Small intestine (tissue), 7 donors: ENCODE measurements at regions not wholly inside any gene's neighbourhood (a gene's known extent, or its start where the extent isn't known, plus 50 kb on each side); places are given as distances from the start of the nearest gene placed in this dataset.
A peak's percentile ranks its signal among the peaks of the same experiment; 100 is the strongest.
"Not testable (repeated sequence)": the region's sequence is repeated elsewhere in the genome, so short reads cannot be mapped to it uniquely, and the experiment has no call there.

Experiments used
- DNase-seq, 2 donors: peaks; one replicate each; pipeline versions ENCODE4 v3.0.0 to v3.0.0-alpha.2; 2013
- FAIRE-seq: peaks from 2 replicates; lab custom pipeline; 2012; peaks lifted over from hg19 to GRCh38; lab: Jason Lieb, UNC
- H3K27ac ChIP-seq, 3 donors: one replicate each; pipeline ENCODE4 v1.5.1; 2013; ENCODE audit warnings: low read length in 2 of 3, mild to moderate bottlenecking in 2 of 3, control low read depth in 1 of 3, inconsistent platforms in 1 of 3, low read depth in 1 of 3, moderate library complexity in 1 of 3
- H3K27me3 ChIP-seq, 3 donors: one replicate each; pipeline ENCODE4 v1.6.1; 2013; ENCODE audit warnings: low read length in 3 of 3, inconsistent platforms in 1 of 3; ENCODE audit not compliant: control insufficient read depth in 3 of 3, insufficient read depth in 3 of 3
- H3K36me3 ChIP-seq, 3 donors: one replicate each; pipeline ENCODE4 v1.6.1; 2013; ENCODE audit warnings: low read length in 3 of 3, inconsistent platforms in 1 of 3, low read depth in 1 of 3, mild to moderate bottlenecking in 1 of 3, moderate library complexity in 1 of 3; ENCODE audit not compliant: control insufficient read depth in 3 of 3, insufficient read depth in 2 of 3
- H3K4me1 ChIP-seq, 3 donors: one replicate each; pipeline ENCODE4 v1.6.1; 2013; ENCODE audit warnings: low read length in 2 of 3, inconsistent platforms in 1 of 3, low read depth in 1 of 3, mild to moderate bottlenecking in 1 of 3, moderate library complexity in 1 of 3; ENCODE audit not compliant: control insufficient read depth in 3 of 3, insufficient read depth in 2 of 3
- H3K4me3 ChIP-seq, 3 donors: one replicate each; pipeline ENCODE4 v1.5.1; 2013; ENCODE audit warnings: low read length in 3 of 3, control low read depth in 1 of 3, inconsistent platforms in 1 of 3, low read depth in 1 of 3, mild to moderate bottlenecking in 1 of 3, moderate library complexity in 1 of 3
- H3K9me3 ChIP-seq, 2 donors: one replicate each; pipeline ENCODE4 v1.6.1; 2013; ENCODE audit warnings: low read depth in 1 of 2, low read length in 1 of 2; ENCODE audit not compliant: control insufficient read depth in 2 of 2, insufficient read depth in 1 of 2
- WGBS, 3 donors: extraction: QIAGEN DNeasy Blood & Tissue Kit; methylation state at CpG; one replicate each; pipeline ENCODE4 v1.1.7; 2013; 5-methylcytosine and 5-hydroxymethylcytosine counted together
- donor health status: healthy with polysubstance abuse.
- donor health status: control.
- donor health status: control.
- donor health status: Bipolar disorder and iron deficiency.
- donor health status: healthy.

DNA sequence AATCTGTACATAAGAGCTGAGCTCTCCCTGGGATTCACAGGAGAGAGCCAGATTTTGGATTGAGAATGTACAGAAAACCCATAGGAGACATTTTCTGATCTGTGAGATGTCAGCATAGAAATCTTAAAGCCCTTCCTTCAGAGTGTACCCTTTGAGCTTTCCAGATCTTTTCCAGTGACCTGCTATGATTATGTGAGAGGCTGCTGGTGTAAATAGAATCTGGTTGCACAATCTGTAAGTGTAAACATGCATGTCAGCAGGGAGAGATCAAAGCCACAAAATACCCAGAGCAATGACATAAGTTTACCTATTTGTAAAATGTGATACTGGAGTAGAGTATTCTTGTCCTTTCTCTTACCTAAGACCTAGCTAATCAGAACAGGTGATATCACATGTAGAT lies 471.9 kb downstream of the FOXD4L5 start:
- FAIRE-seq, H3K27me3 ChIP-seq, H3K36me3 ChIP-seq, H3K4me1 ChIP-seq, H3K9me3 ChIP-seq, H3K27ac ChIP-seq, H3K4me3 ChIP-seq, DNase-seq: not testable (repeated sequence)

DNA sequence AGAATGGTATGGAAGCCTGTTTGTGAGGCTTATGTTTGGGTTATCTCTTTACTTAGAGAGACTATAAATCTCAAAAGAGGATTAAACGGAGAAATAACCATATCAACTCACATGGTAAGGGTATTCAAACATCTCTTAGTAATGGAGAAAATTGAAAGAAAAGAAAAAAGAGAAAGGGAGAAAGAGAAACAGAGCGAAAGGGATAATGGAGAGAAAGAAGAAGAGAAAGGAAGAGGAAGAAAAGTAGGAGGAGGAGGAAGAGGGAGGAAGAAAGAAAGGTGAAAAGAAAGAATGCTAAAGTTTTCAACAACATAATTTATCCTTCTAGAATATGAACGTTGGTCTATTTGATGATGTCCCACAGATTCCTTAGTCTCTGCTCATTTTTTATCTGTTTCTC lies 506.3 kb downstream of the FOXD4L5 start:
- H3K9me3 ChIP-seq, H3K27me3 ChIP-seq, H3K4me3 ChIP-seq, H3K4me1 ChIP-seq, DNase-seq, H3K27ac ChIP-seq, FAIRE-seq, H3K36me3 ChIP-seq: not testable (repeated sequence)
- WGBS, 3 donors: 74 to 86% methylated on average over 2 of the region's 3 CpGs; no CpG with 5 or more reads in 1 of the 3 donors

DNA sequence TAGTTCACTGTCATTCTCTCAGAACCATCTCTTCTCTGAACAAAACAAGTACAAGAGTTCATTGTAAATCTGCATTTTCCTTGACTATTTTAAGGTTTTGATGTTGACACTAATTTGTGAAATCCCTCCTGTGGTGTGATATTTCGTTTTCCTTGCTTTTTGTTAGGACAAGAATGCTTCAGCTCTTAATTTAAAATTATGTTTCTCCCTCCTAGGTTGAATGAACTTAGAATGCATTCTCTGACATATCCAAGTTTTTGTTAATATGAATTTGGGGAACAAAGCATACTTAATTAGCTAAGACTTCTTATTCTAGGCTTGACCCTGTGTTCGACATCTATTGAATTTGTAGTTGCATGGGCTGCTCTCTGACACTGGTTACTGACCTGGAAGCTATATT lies 508.7 kb downstream of the FOXD4L5 start:
- H3K4me3 ChIP-seq: not testable (repeated sequence)

DNA sequence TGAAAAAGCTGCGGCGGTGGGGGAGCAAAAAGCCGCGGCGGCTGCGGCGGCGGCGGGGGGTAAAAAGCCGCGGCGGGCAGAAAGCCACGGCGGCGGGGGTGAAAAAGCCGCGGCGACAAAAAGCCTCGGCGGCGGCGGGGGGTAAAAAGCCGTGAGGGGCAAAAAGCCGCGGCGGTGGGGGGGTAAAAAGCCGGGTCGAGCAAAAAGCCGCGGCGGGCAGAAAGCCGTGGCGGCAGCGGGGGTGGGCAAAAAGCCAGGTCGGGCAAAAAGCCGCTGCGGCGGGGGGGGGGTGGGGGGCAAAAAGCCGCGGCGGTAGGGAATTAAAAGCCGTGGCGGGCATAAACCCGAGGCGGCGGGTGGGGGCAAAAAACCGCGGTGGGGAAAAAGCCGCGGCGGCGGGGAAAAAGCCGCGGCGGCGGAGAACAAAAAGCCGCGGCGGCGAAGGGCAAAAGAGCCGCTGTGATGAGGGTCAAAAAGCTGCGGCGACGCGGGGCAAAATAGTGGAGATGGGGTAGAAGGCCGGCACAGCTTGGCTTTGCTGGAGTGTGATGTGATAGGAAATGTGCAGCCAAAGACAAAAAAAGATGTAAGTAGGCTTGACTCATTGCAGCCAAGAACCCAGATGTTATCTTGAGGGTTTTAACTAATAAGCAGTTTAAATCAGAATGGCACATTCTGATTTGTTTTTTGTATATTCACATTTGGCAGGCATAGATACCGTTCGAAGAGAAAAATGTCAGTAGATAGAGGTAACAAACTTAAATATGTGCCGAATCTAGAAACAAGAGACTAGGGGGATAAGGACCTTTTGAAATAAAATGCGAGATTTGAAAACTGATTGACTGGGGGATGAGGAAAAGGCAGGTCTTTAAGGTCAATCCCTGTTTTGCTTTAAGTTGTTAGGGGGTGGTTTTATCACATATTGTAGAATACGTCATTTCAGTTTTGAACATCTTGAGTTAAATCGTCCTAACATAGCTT lies 509.9 kb downstream of the FOXD4L5 start:
- H3K27me3 ChIP-seq, FAIRE-seq, H3K27ac ChIP-seq, H3K9me3 ChIP-seq, H3K4me3 ChIP-seq, H3K36me3 ChIP-seq, H3K4me1 ChIP-seq: not testable (repeated sequence)
- peak in 1 of 2 donors; percentile 2 for DNase-seq
- WGBS, 3 donors: 1 to 3% (median 2%) methylated on average over 25 to 69 of the region's 72 CpGs

More for the DNA sequence above, 508.7 kb downstream of the FOXD4L5 start:
- DNase-seq, H3K4me1 ChIP-seq, H3K9me3 ChIP-seq, H3K27me3 ChIP-seq, FAIRE-seq, H3K36me3 ChIP-seq, H3K27ac ChIP-seq: not testable (repeated sequence)
- 20 to 42% (median 39%) methylated on average over 1 of the region's 2 CpGs for WGBS, 3 donors

DNA sequence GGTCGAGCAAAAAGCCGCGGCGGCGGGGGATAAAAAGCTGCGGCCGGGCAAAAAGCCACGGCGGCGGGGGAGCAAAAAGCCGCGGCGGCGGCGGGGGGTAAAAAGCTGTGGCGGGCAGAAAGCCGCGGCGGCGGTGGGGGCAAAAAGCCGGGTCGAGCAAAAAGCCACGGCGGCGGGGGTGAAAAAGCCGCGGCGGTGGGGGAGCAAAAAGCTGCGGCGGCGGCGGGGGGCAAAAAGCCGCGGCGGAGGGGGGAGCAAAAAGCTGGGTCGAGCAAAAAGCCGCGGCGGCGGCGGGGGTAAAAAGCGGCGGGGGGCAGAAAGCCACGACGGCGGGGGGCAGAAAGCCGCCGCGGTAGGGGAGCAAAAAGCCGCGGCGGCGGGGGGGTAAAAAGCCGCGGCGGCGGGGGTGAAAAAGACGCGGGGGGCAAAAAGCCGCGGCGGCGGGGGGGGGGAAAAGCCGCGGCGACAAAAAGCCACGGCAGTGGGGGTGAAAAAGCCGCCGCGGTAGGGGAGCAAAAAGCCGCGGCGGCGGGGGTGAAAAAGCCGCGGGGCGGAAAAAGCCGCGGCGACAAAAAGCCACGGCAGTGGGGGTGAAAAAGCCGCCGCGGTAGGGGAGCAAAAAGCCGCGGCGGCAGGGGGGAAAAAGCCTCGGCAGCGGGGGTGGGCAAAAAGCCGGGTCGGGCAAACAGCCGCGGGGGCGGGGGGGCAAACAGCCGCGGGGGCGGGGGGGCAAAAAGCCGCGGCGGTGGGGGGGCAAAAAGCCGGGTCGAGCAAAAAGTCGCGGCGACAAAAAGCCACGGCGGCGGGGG lies 510.8 kb downstream of the FOXD4L5 start:
- FAIRE-seq, DNase-seq, H3K9me3 ChIP-seq, H3K36me3 ChIP-seq, H3K27ac ChIP-seq, H3K4me1 ChIP-seq, H3K27me3 ChIP-seq: not testable (repeated sequence)
- WGBS, 3 donors: 0 to 3% methylated on average over 27 to 108 of the region's 108 CpGs; no CpG with 5 or more reads in 1 of the 3 donors
- H3K4me3 ChIP-seq: peak overlapping the region in 1 of 3 donors; percentile 15

DNA sequence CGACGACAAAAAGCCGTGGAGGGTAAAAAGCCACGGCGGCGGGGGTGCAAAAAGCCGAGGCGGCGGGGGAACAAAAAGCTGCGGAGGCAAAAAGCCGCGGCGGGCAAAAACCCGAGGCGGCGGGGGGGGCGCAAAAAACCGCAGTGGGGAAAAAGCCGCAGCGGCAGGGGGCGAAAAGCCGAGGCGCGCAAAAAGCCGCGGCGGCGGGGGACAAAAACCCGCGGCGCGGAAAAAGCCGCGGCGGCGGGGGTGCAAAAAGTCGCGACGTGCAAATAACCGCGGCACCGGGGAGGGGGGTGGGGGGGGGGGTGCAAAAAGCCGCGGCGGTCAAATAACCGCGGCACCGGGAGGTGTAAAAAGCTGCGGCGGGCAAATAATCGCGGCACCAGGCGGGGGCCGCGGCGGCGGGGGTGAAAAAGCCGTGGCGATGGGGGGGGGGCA lies 511.5 kb downstream of the FOXD4L5 start:
- no peaks in the 10 kb centered on the region for H3K36me3 ChIP-seq
- no peaks in the 10 kb centered on the region for H3K9me3 ChIP-seq
- DNase-seq: peak in 1 of 2 donors; percentile 0
- H3K4me3 ChIP-seq: peak overlapping the region in 1 of 3 donors; percentile 1
- H3K4me1 ChIP-seq: no peaks in the 10 kb centered on the region
- H3K27me3 ChIP-seq: no peaks in the 10 kb centered on the region
- FAIRE-seq: no peak
- 0 to 2% (median 0%) methylated on average over 23 to 57 of the region's 59 CpGs for WGBS, 3 donors
- no peak overlapping the region for H3K27ac ChIP-seq

DNA sequence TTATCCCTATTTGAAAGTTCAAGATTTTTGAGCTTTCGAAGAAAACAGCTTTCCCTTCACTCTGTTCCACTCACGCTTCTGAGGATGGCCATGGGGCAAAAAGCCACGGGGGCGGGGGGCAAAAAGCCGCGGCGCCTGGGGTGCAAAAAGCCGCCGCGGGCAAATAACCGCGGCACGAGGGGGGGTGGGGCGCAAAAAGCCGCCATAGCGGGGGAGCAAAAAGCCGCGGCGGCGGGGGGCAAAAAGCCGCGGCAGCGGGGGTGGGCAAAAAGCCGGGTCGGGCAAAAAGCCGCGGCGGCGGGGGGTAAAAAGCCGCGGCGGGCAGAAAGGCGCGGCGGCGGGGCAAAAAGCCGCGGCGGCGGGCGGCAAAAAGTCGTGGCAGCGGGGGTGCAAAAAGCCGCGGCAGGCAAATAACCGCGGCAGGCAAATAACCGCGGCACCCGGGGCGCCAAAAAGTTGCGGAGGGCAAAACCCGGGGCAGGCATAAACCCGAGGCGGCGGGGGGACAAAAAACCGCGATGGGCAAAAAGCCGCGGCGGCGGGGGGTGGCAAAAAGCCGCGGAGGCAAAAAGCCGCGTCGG lies 512.2 kb downstream of the FOXD4L5 start:
- 1% methylated on average over 20 to 62 of the region's 67 CpGs; no CpG with 5 or more reads in 1 of the 3 donors for WGBS, 3 donors
- H3K4me1 ChIP-seq, H3K9me3 ChIP-seq, H3K36me3 ChIP-seq, H3K27ac ChIP-seq, H3K27me3 ChIP-seq, FAIRE-seq, H3K4me3 ChIP-seq: not testable (repeated sequence)
- DNase-seq: peak in 1 of 2 donors; percentile 2

DNA sequence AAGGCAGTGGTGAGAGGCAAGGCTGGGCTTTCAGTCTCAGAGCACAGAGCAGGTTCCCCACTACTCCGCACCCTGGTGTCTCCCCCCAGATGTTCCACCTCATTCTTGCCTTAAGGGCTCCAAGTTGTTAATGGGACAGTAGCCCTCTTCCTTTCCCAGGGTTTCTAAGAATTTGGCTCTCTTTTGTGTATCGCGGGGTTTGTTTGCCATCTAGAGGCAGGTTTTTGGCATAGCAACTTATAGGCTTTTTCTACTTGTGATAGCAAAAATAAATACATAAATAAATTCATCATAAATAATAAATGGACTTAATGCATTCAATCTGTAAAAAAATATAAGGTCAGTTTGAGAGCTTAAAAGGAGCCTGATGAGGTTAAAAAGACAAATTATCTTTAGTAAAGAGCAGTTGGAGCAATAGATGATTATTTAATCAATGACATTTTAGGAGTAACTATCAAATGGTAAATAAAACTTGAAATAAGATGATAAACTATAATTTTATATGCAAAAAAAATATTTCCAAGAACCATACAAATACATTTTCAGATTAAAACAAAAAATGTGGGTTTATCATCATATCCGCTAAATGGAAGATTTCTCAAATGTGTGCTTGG lies 512.8 kb downstream of the FOXD4L5 start:
- H3K27me3 ChIP-seq, H3K9me3 ChIP-seq, H3K36me3 ChIP-seq, DNase-seq, H3K27ac ChIP-seq, H3K4me3 ChIP-seq, H3K4me1 ChIP-seq: not testable (repeated sequence)
- 0% methylated on average over 2 of the region's 4 CpGs; no CpG with 5 or more reads in 2 of the 3 donors for WGBS, 3 donors
- FAIRE-seq: peak; percentile 67
